ENCODE measurements at regions not wholly inside any gene's neighbourhood (a gene's known extent, or its start where the extent isn't known, plus 50 kb on each side); places are given as distances from the start of the nearest gene placed in this dataset.
"Not testable (repeated sequence)": the region's sequence is repeated elsewhere in the genome, so short reads cannot be mapped to it uniquely, and the experiment has no call there.

GRCh38 chr10:120186506-120186905, 270.5 kb upstream of the PLPP4 start:
- no peak for TF ChIP-seq CTCF (IDR thresholded peaks at IDR 0.05; ENCODE audit: low read depth, low read length)
- DNase-seq = no peak
- H3K27me3 ChIP-seq (ENCODE audit: insufficient read depth, low read depth, severe bottlenecking) = no peaks in the 10 kb centered on the region
- no peak overlapping the region for H3K27ac ChIP-seq
- no peaks in the 10 kb centered on the region for H3K9me3 ChIP-seq (ENCODE audit: severe bottlenecking)
- no peak overlapping the region for H3K4me3 ChIP-seq (ENCODE audit: low read depth, low read length)
- H3K36me3 ChIP-seq = no peaks in the 10 kb centered on the region

GRCh38 chr10:120187168-120187567, 269.9 kb upstream of the PLPP4 start:
- H3K27me3 ChIP-seq (ENCODE audit: insufficient read depth, low read depth, severe bottlenecking); DNase-seq; H3K36me3 ChIP-seq; H3K27ac ChIP-seq; H3K4me3 ChIP-seq (ENCODE audit: low read depth, low read length); H3K9me3 ChIP-seq (ENCODE audit: severe bottlenecking): not testable (repeated sequence)

- Histone ChIP-seq H3K9me3 (ENCODE audit: severe bottlenecking) (no peaks in the 10 kb centered on the region), H3K36me3 (no peaks in the 10 kb centered on the region), H3K4me3 (ENCODE audit: low read depth, low read length) (no peak overlapping the region), H3K27me3 (ENCODE audit: insufficient read depth, low read depth, severe bottlenecking) (no peaks in the 10 kb centered on the region), H3K27ac (no peak overlapping the region)
- no peak for TF ChIP-seq CTCF (IDR thresholded peaks at IDR 0.05; ENCODE audit: low read depth, low read length)
- no peak for DNase-seq
Observed at GRCh38 chr10:120188950-120189349, 268.1 kb upstream of the PLPP4 start.

GRCh38 chr10:120195984-120196712, 260.9 kb upstream of the PLPP4 start:
- TF ChIP-seq CTCF (IDR thresholded peaks at IDR 0.05; ENCODE audit: low read depth, low read length) = no peak
- DNase-seq = no peak
- no peak overlapping the region for H3K27ac ChIP-seq
- no peaks in the 10 kb centered on the region for H3K36me3 ChIP-seq
- no peaks in the 10 kb centered on the region for H3K9me3 ChIP-seq (ENCODE audit: severe bottlenecking)
- no peak overlapping the region for H3K4me3 ChIP-seq (ENCODE audit: low read depth, low read length)
- no peaks in the 10 kb centered on the region for H3K27me3 ChIP-seq (ENCODE audit: insufficient read depth, low read depth, severe bottlenecking)

GRCh38 chr10:120204877-120205276, 252.2 kb upstream of the PLPP4 start:
- no peak overlapping the region for H3K4me3 ChIP-seq (ENCODE audit: low read depth, low read length)
- H3K27ac ChIP-seq = no peak overlapping the region
- no peak for TF ChIP-seq CTCF (IDR thresholded peaks at IDR 0.05; ENCODE audit: low read depth, low read length)
- no peaks in the 10 kb centered on the region for H3K36me3 ChIP-seq
- no peaks in the 10 kb centered on the region for H3K27me3 ChIP-seq (ENCODE audit: insufficient read depth, low read depth, severe bottlenecking)
- H3K9me3 ChIP-seq (ENCODE audit: severe bottlenecking) = no peaks in the 10 kb centered on the region
- no peak for DNase-seq

GRCh38 chr10:120205368-120206018, 251.5 kb upstream of the PLPP4 start:
- no peaks in the 10 kb centered on the region for H3K9me3 ChIP-seq (ENCODE audit: severe bottlenecking)
- DNase-seq = no peak
- no peaks in the 10 kb centered on the region for H3K36me3 ChIP-seq
- no peak overlapping the region for H3K4me3 ChIP-seq (ENCODE audit: low read depth, low read length)
- H3K27me3 ChIP-seq (ENCODE audit: insufficient read depth, low read depth, severe bottlenecking) = no peaks in the 10 kb centered on the region
- H3K27ac ChIP-seq = no peak overlapping the region
- no peak for TF ChIP-seq CTCF (IDR thresholded peaks at IDR 0.05; ENCODE audit: low read depth, low read length)

All from WERI-Rb-1 (cell line).